ENCODE measurements at regions not wholly inside any gene's neighbourhood (a gene's known extent, or its start where the extent isn't known, plus 50 kb on each side); places are given as distances from the start of the nearest gene placed in this dataset.

- TF ChIP-seq CTCF (IDR thresholded peaks at IDR 0.05; ENCODE audit: low read depth, low read length, poor library complexity, severe bottlenecking) (no peak), EZH2phosphoT487 (IDR thresholded peaks at IDR 0.05; ENCODE audit: borderline replicate concordance, low read length) (no peak)
Measured at GRCh38 chr1:4366091-4366490, 288.3 kb upstream of the AJAP1 start.

Data from DOHH2 (cell line).